IMR-90 (cell line): ENCODE measurements at regions not wholly inside any gene's neighbourhood (a gene's known extent, or its start where the extent isn't known, plus 50 kb on each side); places are given as distances from the start of the nearest gene placed in this dataset.

Experiments used
- ATAC-seq: fragments of 200-7000 bp; cut with Tn5 transposase; 2 replicates; pipeline ENCODE4 v1.9.1; 2020; ENCODE audit warnings: low read depth, mild to moderate bottlenecking, moderate library complexity
- BruUV-seq: library from RNA; stranded (reverse); fragments of 400-500 nt; replicated peaks from 2 replicates; lab custom pipeline; 2021; lab: Mats Ljungman, UMichigan
- CTCF ChIA-PET: fragments of 300-600 bp; formaldehyde crosslinking; extraction: SDS; loops from one replicate; lab custom pipeline; 2021; ENCODE audit warnings: antibody characterized with exemption; lab: Yijun Ruan, JAX
- POLR2A ChIA-PET: fragments of 300-600 bp; sonication (Branson Sonifier 250); formaldehyde crosslinking; loops from one replicate; lab custom pipeline; 2022; ENCODE audit warnings: antibody characterized with exemption; ENCODE audit not compliant: unreplicated experiment; lab: Charles Lee
- DNase-seq: peaks from one replicate; pipeline ENCODE4 v3.0.0; 2013
- H2AFZ ChIP-seq: replicated peaks from 2 replicates; pipeline ENCODE3; 2013; ENCODE audit warnings: low read length, mild to moderate bottlenecking; ENCODE audit not compliant: poor library complexity
- H2AK5ac ChIP-seq: 2 replicates; pipeline ENCODE4 v1.6.1; 2013; ENCODE audit warnings: low read depth, low read length, inconsistent platforms
- H2AK9ac ChIP-seq: replicated peaks from 2 replicates; pipeline ENCODE3; 2013; ENCODE audit warnings: mild to moderate bottlenecking, low read depth, low read length, moderate library complexity; ENCODE audit not compliant: poor library complexity
- H2BK120ac ChIP-seq: 2 replicates; pipeline ENCODE4 v1.6.1; 2013; ENCODE audit warnings: low read depth, low read length, inconsistent platforms
- H2BK15ac ChIP-seq: 3 replicates; pipeline ENCODE4 v1.6.1; 2013; ENCODE audit warnings: low read depth, low read length, inconsistent platforms
- H2BK20ac ChIP-seq: 2 replicates; pipeline ENCODE4 v1.6.1; 2013; ENCODE audit warnings: low read depth, mild to moderate bottlenecking, inconsistent platforms, low read length, moderate library complexity
- H2BK5ac ChIP-seq: 2 replicates; pipeline ENCODE4 v1.6.1; 2013; ENCODE audit warnings: mild to moderate bottlenecking, low read depth, low read length, inconsistent platforms; ENCODE audit not compliant: poor library complexity, severe bottlenecking
- H3K14ac ChIP-seq: replicated peaks from 2 replicates; pipeline ENCODE4 v1.6.1; 2013; ENCODE audit warnings: low read depth, low read length, inconsistent platforms
- H3K18ac ChIP-seq: 2 replicates; pipeline ENCODE4 v1.6.1; 2013; ENCODE audit warnings: low read depth, low read length, control low read depth
- H3K23ac ChIP-seq: 2 replicates; pipeline ENCODE4 v1.6.1; 2013; ENCODE audit warnings: low read depth, low read length, inconsistent platforms
- H3K27ac ChIP-seq: 2 replicates; pipeline ENCODE4 v1.5.1; 2013; ENCODE audit warnings: mild to moderate bottlenecking, control low read depth, low read length; ENCODE audit not compliant: insufficient read depth
- H3K27me3 ChIP-seq: 2 replicates; pipeline ENCODE4 v1.6.1; 2013; ENCODE audit warnings: low read length; ENCODE audit not compliant: control insufficient read depth, insufficient read depth
- H3K36me3 ChIP-seq: 2 replicates; pipeline ENCODE4 v1.6.1; 2013; ENCODE audit warnings: low read length, mixed read lengths; ENCODE audit not compliant: control insufficient read depth, insufficient read depth
- H3K4ac ChIP-seq: 2 replicates; pipeline ENCODE4 v1.6.1; 2013; ENCODE audit warnings: low read depth, low read length, inconsistent platforms
- H3K4me1 ChIP-seq: 2 replicates; pipeline ENCODE4 v1.6.1; 2013; ENCODE audit warnings: low read length, mixed read lengths; ENCODE audit not compliant: control insufficient read depth, insufficient read depth
- H3K4me2 ChIP-seq: 2 replicates; pipeline ENCODE4 v1.6.1; 2013; ENCODE audit warnings: low read depth, mild to moderate bottlenecking, control low read depth, low read length, moderate library complexity
- H3K4me3 ChIP-seq: 2 replicates; pipeline ENCODE4 v1.5.1; 2013; ENCODE audit warnings: low read depth, mild to moderate bottlenecking, control low read depth, low read length, moderate library complexity; ENCODE audit not compliant: insufficient read depth
- H3K56ac ChIP-seq: 2 replicates; pipeline ENCODE4 v1.6.1; 2013; ENCODE audit warnings: low read length, inconsistent platforms; ENCODE audit not compliant: insufficient read depth; ENCODE audit errors: extremely low read depth
- H3K79me1 ChIP-seq, 2 experiments: 2 replicates each; pipeline ENCODE4 v1.6.1; 2013; ENCODE audit warnings: low read length in 2 of 2, inconsistent platforms in 1 of 2, low read depth in 1 of 2
- H3K9ac ChIP-seq: 2 replicates; pipeline ENCODE4 v1.6.1; 2013; ENCODE audit warnings: low read depth, low read length, control low read depth
- H3K9me1 ChIP-seq: 2 replicates; pipeline ENCODE4 v1.6.1; 2013; ENCODE audit warnings: low read length, inconsistent platforms; ENCODE audit not compliant: insufficient read depth
- H3K9me3 ChIP-seq: 2 replicates; pipeline ENCODE4 v1.6.1; 2013; ENCODE audit warnings: low read length; ENCODE audit not compliant: control insufficient read depth, insufficient read depth
- H4K20me1 ChIP-seq: 2 replicates; pipeline ENCODE4 v1.6.1; 2013; ENCODE audit warnings: low read length, inconsistent platforms; ENCODE audit not compliant: insufficient read depth
- H4K5ac ChIP-seq: 2 replicates; pipeline ENCODE4 v1.6.1; 2013; ENCODE audit warnings: mild to moderate bottlenecking, low read depth, low read length, control low read depth
- H4K8ac ChIP-seq, 2 experiments: 2 replicates each; pipeline ENCODE4 v1.6.1; 2013; ENCODE audit warnings: low read depth in 2 of 2, low read length in 2 of 2, control low read depth in 1 of 2, inconsistent platforms in 1 of 2
- H4K91ac ChIP-seq: 2 replicates; pipeline ENCODE4 v1.6.1; 2013; ENCODE audit warnings: low read depth, low read length, inconsistent platforms; ENCODE audit not compliant: insufficient read depth
- BHLHE40 ChIP-seq: fragments of 150-350 bp; IDR thresholded peaks from 2 replicates; pipeline ENCODE4 v1.6.1; 2016; ENCODE audit warnings: mild to moderate bottlenecking, low read depth, low read length
- CEBPB ChIP-seq: IDR thresholded peaks from 2 replicates; pipeline ENCODE4 v1.6.1; 2012; ENCODE audit warnings: low read depth, low read length, improper control_type of control experiment
- CHD1 ChIP-seq: IDR thresholded peaks from 2 replicates; pipeline ENCODE4 v1.6.1; 2012; ENCODE audit warnings: low read depth, low read length, improper control_type of control experiment
- ELK1 ChIP-seq: fragments of 150-350 bp; IDR thresholded peaks from 2 replicates; pipeline ENCODE4 v1.6.1; 2016; ENCODE audit warnings: low read depth, mild to moderate bottlenecking, low read length, moderate library complexity, borderline replicate concordance
- MAFK ChIP-seq: IDR thresholded peaks from 2 replicates; pipeline ENCODE4 v1.6.1; 2012; ENCODE audit warnings: low read depth, low read length, improper control_type of control experiment
- MAZ ChIP-seq: IDR thresholded peaks from 2 replicates; pipeline ENCODE4 v1.6.1; 2012; ENCODE audit warnings: low read depth, mild to moderate bottlenecking, low read length, improper control_type of control experiment, moderate library complexity, borderline replicate concordance
- NFE2L2 ChIP-seq: fragments of 150-350 bp; IDR thresholded peaks from 2 replicates; pipeline ENCODE4 v1.6.1; 2016; ENCODE audit warnings: low read depth, mild to moderate bottlenecking, low read length
- POLR2A ChIP-seq: IDR thresholded peaks from 2 replicates; pipeline ENCODE4 v1.6.1; 2012; ENCODE audit warnings: mild to moderate bottlenecking, low read depth, low read length
- RAD21 ChIP-seq: IDR thresholded peaks from 2 replicates; pipeline ENCODE4 v1.6.1; 2012; ENCODE audit warnings: low read length, improper control_type of control experiment
- RCOR1 ChIP-seq: IDR thresholded peaks from 2 replicates; pipeline ENCODE4 v1.6.1; 2012; ENCODE audit warnings: mild to moderate bottlenecking, low read length, improper control_type of control experiment; ENCODE audit not compliant: insufficient replicate concordance
- RFX5 ChIP-seq: IDR thresholded peaks from 2 replicates; pipeline ENCODE4 v1.8.0; 2012; ENCODE audit warnings: low read depth, mild to moderate bottlenecking, low read length, moderate library complexity
- SMC3 ChIP-seq: fragments of 150-350 bp; IDR thresholded peaks from 2 replicates; pipeline ENCODE4 v1.6.1; 2016; ENCODE audit warnings: low read depth, mild to moderate bottlenecking, antibody characterized with exemption, low read length, moderate library complexity
- WGBS, 2 experiments: methylation state at CpG; one replicate each; pipeline versions ENCODE4 v1.1.5 to v1.1.7; 2013; ENCODE audit warnings: missing lambda C conversion rate in 2 of 2; ENCODE audit not compliant: insufficient read length in 1 of 2; ENCODE audit errors: extremely low coverage in 2 of 2; 5-methylcytosine and 5-hydroxymethylcytosine counted together
- dilution Hi-C: fragments of 300-500 bp; cut with HindIII; formaldehyde crosslinking; loops from one replicate; pipeline ENCODE4 v1.14.3; 2018; ENCODE audit warnings: low sequenced_read_pairs; ENCODE audit not compliant: unreplicated experiment
- in situ Hi-C: fragments of 300-500 bp; cut with MboI; formaldehyde crosslinking; loops from 3 replicates; pipeline ENCODE4 v1.14.3; 2019; ENCODE audit warnings: low sequenced_read_pairs, inconsistent platforms, mixed read lengths
- intact Hi-C: fragments of 100-400 bp; cut with micrococcal nuclease; formaldehyde crosslinking; loops from 2 replicates; pipeline ENCODE4 v1.10.0; 2022

GRCh38 chr10:123298583-123298982 is 144.4 kb downstream of the BUB3 start:
- no peak for ATAC-seq
- Histone ChIP-seq H2AFZ (no peak overlapping the region), H3K4me2 (no peak overlapping the region), H3K4me3 (no peak overlapping the region), H2AK9ac (no peak overlapping the region), H3K23ac (no peak overlapping the region), H2BK5ac (no peak overlapping the region), H3K27ac (no peak overlapping the region), H3K27me3 (no peaks in the 10 kb centered on the region), H3K9ac (no peak overlapping the region), H3K4me1 (no peaks in the 10 kb centered on the region), H4K20me1 (no peaks in the 10 kb centered on the region), H3K18ac (no peak overlapping the region), H2BK20ac (no peak overlapping the region), H3K79me1 (no peaks in the 10 kb centered on the region), H3K56ac (no peak overlapping the region), H2AK5ac (no peak overlapping the region), H3K14ac (no peak overlapping the region), H4K91ac (no peak overlapping the region), H3K4ac (no peak overlapping the region), H3K9me3 (peaks cover 18% of the 10 kb centered on the region), H4K5ac (no peak overlapping the region), H3K9me1 (no peaks in the 10 kb centered on the region), H2BK15ac (no peak overlapping the region), H2BK120ac (no peak overlapping the region), H3K36me3 (no peaks in the 10 kb centered on the region), H4K8ac (no peak overlapping the region)
- dilution Hi-C loops, result no loop called here
- POLR2A ChIA-PET, result no interaction called here
- in situ Hi-C loops, result no loop called here
- no peak for DNase-seq
- BruUV-seq, result no TSS peak
- no peak for TF ChIP-seq MAFK
- no peak for TF ChIP-seq SMC3
- no peak for TF ChIP-seq BHLHE40
- TF ChIP-seq ELK1, result no peak
- no peak for TF ChIP-seq RFX5
- TF ChIP-seq CEBPB, result no peak
- TF ChIP-seq MAZ, result no peak
- no peak for TF ChIP-seq RAD21
- TF ChIP-seq POLR2A, result no peak
- TF ChIP-seq CHD1, result no peak
- no peak for TF ChIP-seq RCOR1
- no peak for TF ChIP-seq NFE2L2
- CTCF ChIA-PET, result no interaction called here
- intact Hi-C loops, result no loop called here
- WGBS, 2 experiments, result no CpG with 5 or more reads among the region's 5 CpGs
